Activated T-helper 2 cell treated with anti-CD3 and anti-CD28 coated beads, Interferon-gamma antibody, Interleukin-2, Interleukin-4, amounts not matched to agents 10 μg/mL and 5 μg/mL and 100 μg/mL, durations not matched to agents 14 hours and 24 hours and 36 hours (primary cell): ENCODE measurements at regions not wholly inside any gene's neighbourhood (a gene's known extent, or its start where the extent isn't known, plus 50 kb on each side); places are given as distances from the start of the nearest gene placed in this dataset.

Experiments
- DNase-seq: peaks from one replicate; pipeline ENCODE4 v3.0.0; 2021; ENCODE audit warnings: low spot score
- H3K27ac Mint-ChIP-seq: one replicate; pipeline ENCODE4 v1.8.0; 2021; ENCODE audit warnings: mixed read lengths
- H3K27me3 Mint-ChIP-seq: one replicate; pipeline ENCODE4 v1.8.0; 2021; ENCODE audit warnings: low read depth, mixed read lengths
- H3K36me3 Mint-ChIP-seq: one replicate; pipeline ENCODE4 v1.8.0; 2021; ENCODE audit warnings: low read depth, mixed read lengths
- H3K4me1 Mint-ChIP-seq: one replicate; pipeline ENCODE4 v1.8.0; 2021; ENCODE audit warnings: low read depth, mixed read lengths
- H3K4me3 Mint-ChIP-seq: one replicate; pipeline ENCODE4 v1.8.0; 2021; ENCODE audit warnings: low read depth, mild to moderate bottlenecking, moderate library complexity, mixed read lengths
- H3K9me3 Mint-ChIP-seq: one replicate; pipeline ENCODE4 v1.8.0; 2021; ENCODE audit warnings: mixed read lengths
- intact Hi-C: fragments of 100-400 bp; cut with micrococcal nuclease; formaldehyde crosslinking; loops from one replicate; pipeline ENCODE4 v1.15.1; 2023

- H3K4me3 Mint-ChIP-seq: no peak overlapping the region
- DNase-seq: no peak
Measured at GRCh38 chr6:153814136-153814535, 224.9 kb upstream of the OPRM1 start.

GRCh38 chr6:153804755-153805330 lies 234.2 kb upstream of the OPRM1 start:
- Mint-ChIP-seq H3K9me3 (no peaks in the 10 kb centered on the region), H3K4me3 (no peak overlapping the region), H3K4me1 (no peaks in the 10 kb centered on the region), H3K27ac (no peak overlapping the region), H3K36me3 (no peaks in the 10 kb centered on the region), H3K27me3 (no peaks in the 10 kb centered on the region)
- intact Hi-C loops: no loop called here
- no peak for DNase-seq

More at GRCh38 chr6:153814136-153814535, 224.9 kb upstream of the OPRM1 start:
- Mint-ChIP-seq H3K9me3 (peaks cover 10% of the 10 kb centered on the region), H3K27me3 (no peaks in the 10 kb centered on the region), H3K36me3 (no peaks in the 10 kb centered on the region), H3K27ac (no peak overlapping the region), H3K4me1 (no peaks in the 10 kb centered on the region)
- intact Hi-C loops: no loop called here

GRCh38 chr6:153801917-153802316 lies 237.1 kb upstream of the OPRM1 start:
- H3K27ac Mint-ChIP-seq: no peak overlapping the region
- no peak for DNase-seq
- no peak overlapping the region for H3K4me3 Mint-ChIP-seq
- intact Hi-C loops: no loop called here
- H3K9me3 Mint-ChIP-seq: no peaks in the 10 kb centered on the region
- H3K27me3 Mint-ChIP-seq: no peaks in the 10 kb centered on the region
- H3K4me1 Mint-ChIP-seq: no peaks in the 10 kb centered on the region
- no peaks in the 10 kb centered on the region for H3K36me3 Mint-ChIP-seq

GRCh38 chr6:153800580-153801188 lies 238.4 kb upstream of the OPRM1 start:
- intact Hi-C loops: no loop called here
- Mint-ChIP-seq H3K4me3 (no peak overlapping the region), H3K27ac (no peak overlapping the region), H3K4me1 (no peaks in the 10 kb centered on the region), H3K9me3 (no peaks in the 10 kb centered on the region), H3K27me3 (no peaks in the 10 kb centered on the region), H3K36me3 (no peaks in the 10 kb centered on the region)
- DNase-seq: no peak

- Mint-ChIP-seq H3K36me3 (no peaks in the 10 kb centered on the region), H3K4me3 (no peak overlapping the region), H3K27me3 (no peaks in the 10 kb centered on the region), H3K27ac (no peak overlapping the region), H3K9me3 (no peaks in the 10 kb centered on the region), H3K4me1 (no peaks in the 10 kb centered on the region)
- intact Hi-C loops: no loop called here
- DNase-seq: no peak
Measured at GRCh38 chr6:153790876-153791473, 248.1 kb upstream of the OPRM1 start.

GRCh38 chr6:153790048-153790447 lies 249.0 kb upstream of the OPRM1 start:
- DNase-seq: no peak
- H3K27me3 Mint-ChIP-seq: no peaks in the 10 kb centered on the region
- H3K4me1 Mint-ChIP-seq: no peaks in the 10 kb centered on the region
- intact Hi-C loops: no loop called here
- H3K9me3 Mint-ChIP-seq: no peaks in the 10 kb centered on the region
- H3K36me3 Mint-ChIP-seq: no peaks in the 10 kb centered on the region
- H3K4me3 Mint-ChIP-seq: no peak overlapping the region
- no peak overlapping the region for H3K27ac Mint-ChIP-seq

GRCh38 chr6:153787341-153787606 lies 251.8 kb upstream of the OPRM1 start:
- Mint-ChIP-seq H3K27ac (no peak overlapping the region), H3K36me3 (no peaks in the 10 kb centered on the region), H3K4me3 (no peak overlapping the region), H3K4me1 (no peaks in the 10 kb centered on the region), H3K27me3 (no peaks in the 10 kb centered on the region), H3K9me3 (no peaks in the 10 kb centered on the region)
- intact Hi-C loops: no loop called here
- no peak for DNase-seq

GRCh38 chr6:153781306-153781705 lies 257.7 kb upstream of the OPRM1 start:
- Mint-ChIP-seq H3K4me1 (no peaks in the 10 kb centered on the region), H3K36me3 (no peaks in the 10 kb centered on the region), H3K27ac (no peak overlapping the region), H3K27me3 (no peaks in the 10 kb centered on the region), H3K4me3 (no peak overlapping the region), H3K9me3 (no peaks in the 10 kb centered on the region)
- intact Hi-C loops: no loop called here
- DNase-seq: no peak

GRCh38 chr6:153780011-153780410 lies 259.0 kb upstream of the OPRM1 start:
- no peaks in the 10 kb centered on the region for H3K4me1 Mint-ChIP-seq
- no peak overlapping the region for H3K4me3 Mint-ChIP-seq
- intact Hi-C loops: no loop called here
- H3K27ac Mint-ChIP-seq: no peak overlapping the region
- no peak for DNase-seq
- H3K27me3 Mint-ChIP-seq: no peaks in the 10 kb centered on the region
- H3K9me3 Mint-ChIP-seq: no peaks in the 10 kb centered on the region
- H3K36me3 Mint-ChIP-seq: no peaks in the 10 kb centered on the region

- Mint-ChIP-seq H3K4me1 (no peaks in the 10 kb centered on the region), H3K27me3 (no peaks in the 10 kb centered on the region), H3K27ac (no peak overlapping the region), H3K36me3 (no peaks in the 10 kb centered on the region), H3K4me3 (no peak overlapping the region), H3K9me3 (no peaks in the 10 kb centered on the region)
- intact Hi-C loops: no loop called here
- no peak for DNase-seq
Measured at GRCh38 chr6:153778216-153778615, 260.8 kb upstream of the OPRM1 start.

- DNase-seq: no peak
- no peaks in the 10 kb centered on the region for H3K4me1 Mint-ChIP-seq
- H3K27ac Mint-ChIP-seq: no peak overlapping the region
- H3K9me3 Mint-ChIP-seq: no peaks in the 10 kb centered on the region
- no peak overlapping the region for H3K4me3 Mint-ChIP-seq
- intact Hi-C loops: no loop called here
- H3K27me3 Mint-ChIP-seq: no peaks in the 10 kb centered on the region
- no peaks in the 10 kb centered on the region for H3K36me3 Mint-ChIP-seq
Measured at GRCh38 chr6:153771577-153771976, 267.5 kb upstream of the OPRM1 start.

GRCh38 chr6:153767127-153767526 lies 271.9 kb upstream of the OPRM1 start:
- Mint-ChIP-seq H3K4me3 (no peak overlapping the region), H3K27me3 (no peaks in the 10 kb centered on the region), H3K9me3 (no peaks in the 10 kb centered on the region), H3K4me1 (no peaks in the 10 kb centered on the region), H3K27ac (no peak overlapping the region), H3K36me3 (no peaks in the 10 kb centered on the region)
- intact Hi-C loops: no loop called here
- DNase-seq: no peak

GRCh38 chr6:153758516-153758915 lies 280.5 kb upstream of the OPRM1 start:
- H3K27ac Mint-ChIP-seq: no peak overlapping the region
- no peaks in the 10 kb centered on the region for H3K27me3 Mint-ChIP-seq
- no peaks in the 10 kb centered on the region for H3K4me1 Mint-ChIP-seq
- H3K4me3 Mint-ChIP-seq: no peak overlapping the region
- DNase-seq: no peak
- intact Hi-C loops: no loop called here
- no peaks in the 10 kb centered on the region for H3K9me3 Mint-ChIP-seq
- H3K36me3 Mint-ChIP-seq: no peaks in the 10 kb centered on the region

- no peaks in the 10 kb centered on the region for H3K36me3 Mint-ChIP-seq
- H3K27me3 Mint-ChIP-seq: no peaks in the 10 kb centered on the region
- H3K4me1 Mint-ChIP-seq: no peaks in the 10 kb centered on the region
- no peaks in the 10 kb centered on the region for H3K9me3 Mint-ChIP-seq
- no peak for DNase-seq
- H3K4me3 Mint-ChIP-seq: no peak overlapping the region
- no peak overlapping the region for H3K27ac Mint-ChIP-seq
- intact Hi-C loops: no loop called here
Measured at GRCh38 chr6:153735761-153736160, 303.3 kb upstream of the OPRM1 start.
